ENCODE measurements at regions not wholly inside any gene's neighbourhood (a gene's known extent, or its start where the extent isn't known, plus 50 kb on each side); places are given as distances from the start of the nearest gene placed in this dataset.

GRCh38 chr4:159410891-159411290 lies 308.0 kb downstream of the RAPGEF2 start:
- TF ChIP-seq CTCF (IDR thresholded peaks at IDR 0.05; ENCODE audit: low read depth, low read length) (no peak), EZH2phosphoT487 (IDR thresholded peaks at IDR 0.05; ENCODE audit: low read depth) (no peak)

All from OCI-LY3 (cell line).